ENCODE measurements at regions not wholly inside any gene's neighbourhood (a gene's known extent, or its start where the extent isn't known, plus 50 kb on each side); places are given as distances from the start of the nearest gene placed in this dataset.
"Not testable (repeated sequence)": the region's sequence is repeated elsewhere in the genome, so short reads cannot be mapped to it uniquely, and the experiment has no call there.

GRCh38 chr2:234865586-234865985 lies 86.2 kb upstream of the SH3BP4 start:
- DNase-seq = no peak
- intact Hi-C loops (cut with DNase I) = no loop called here
- no peaks in the 10 kb centered on the region for H3K4me1 ChIP-seq
- no peaks in the 10 kb centered on the region for H3K27me3 ChIP-seq
- no peak for ATAC-seq
- no peak overlapping the region for H3K4me3 ChIP-seq
- no peaks in the 10 kb centered on the region for H3K36me3 ChIP-seq
- H3K9me3 ChIP-seq = peaks cover 0 to 13% of the 10 kb centered on the region in 2 donors
- no peak overlapping the region for H3K27ac ChIP-seq
- TF ChIP-seq CTCF (IDR thresholded peaks at IDR 0.05) = no peak

- no peak for DNase-seq
- Histone ChIP-seq H3K4me1 (no peaks in the 10 kb centered on the region), H3K9me3 (peaks cover 0 to 13% of the 10 kb centered on the region in 2 donors), H3K27me3 (no peaks in the 10 kb centered on the region), H3K36me3 (no peaks in the 10 kb centered on the region), H3K27ac (no peak overlapping the region), H3K4me3 (no peak overlapping the region)
- no peak for ATAC-seq
- intact Hi-C loops (cut with DNase I) = no loop called here
- no peak for TF ChIP-seq CTCF (IDR thresholded peaks at IDR 0.05)
Observed at GRCh38 chr2:234865040-234865439, 86.8 kb upstream of the SH3BP4 start.

GRCh38 chr2:234864506-234864905 lies 87.3 kb upstream of the SH3BP4 start:
- H3K36me3 ChIP-seq = no peaks in the 10 kb centered on the region
- H3K4me1 ChIP-seq = no peaks in the 10 kb centered on the region
- intact Hi-C loops (cut with DNase I) = no loop called here
- TF ChIP-seq CTCF (IDR thresholded peaks at IDR 0.05) = no peak
- H3K27ac ChIP-seq = no peak overlapping the region
- H3K4me3 ChIP-seq = no peak overlapping the region
- DNase-seq (no peak), ATAC-seq (no peak)
- peaks cover 0 to 13% of the 10 kb centered on the region in 2 donors for H3K9me3 ChIP-seq
- no peaks in the 10 kb centered on the region for H3K27me3 ChIP-seq

GRCh38 chr2:234863043-234863934 lies 88.5 kb upstream of the SH3BP4 start:
- intact Hi-C loops (cut with DNase I) = no loop called here
- Histone ChIP-seq H3K9me3 (peaks cover 0 to 13% of the 10 kb centered on the region in 2 donors), H3K27me3 (no peaks in the 10 kb centered on the region), H3K36me3 (no peaks in the 10 kb centered on the region), H3K4me1 (no peaks in the 10 kb centered on the region), H3K27ac (no peak overlapping the region), H3K4me3 (no peak overlapping the region)
- no peak for TF ChIP-seq CTCF (IDR thresholded peaks at IDR 0.05)
- DNase-seq = peak in 1 of 4 donors; percentile 29
- peak; percentile 41 for ATAC-seq

GRCh38 chr2:234861841-234862735 lies 89.7 kb upstream of the SH3BP4 start:
- ATAC-seq = no peak
- Histone ChIP-seq H3K27me3 (no peaks in the 10 kb centered on the region), H3K4me3 (no peak overlapping the region), H3K36me3 (no peaks in the 10 kb centered on the region), H3K27ac (no peak overlapping the region), H3K4me1 (no peaks in the 10 kb centered on the region), H3K9me3 (peaks cover 0 to 13% of the 10 kb centered on the region in 2 donors)
- intact Hi-C loops (cut with DNase I) = no loop called here
- DNase-seq = no peak
- no peak for TF ChIP-seq CTCF (IDR thresholded peaks at IDR 0.05)

GRCh38 chr2:234859330-234859872 lies 92.4 kb upstream of the SH3BP4 start:
- H3K36me3 ChIP-seq; ATAC-seq; H3K4me3 ChIP-seq; H3K27me3 ChIP-seq; H3K4me1 ChIP-seq; DNase-seq; H3K9me3 ChIP-seq; intact Hi-C loops (cut with DNase I); H3K27ac ChIP-seq: not testable (repeated sequence)

All from left lung (tissue), 4 donors.